Activated B cell treated with CpG ODN at 0.5 μM for 24 hours (primary cell): ENCODE measurements at regions not wholly inside any gene's neighbourhood (a gene's known extent, or its start where the extent isn't known, plus 50 kb on each side); places are given as distances from the start of the nearest gene placed in this dataset.

ENCODE experiments used
- ATAC-seq: fragments of 200-7000 bp; cut with Tn5 transposase; one replicate; pipeline ENCODE4 v1.10.0; 2021; ENCODE audit warnings: low read depth, mild to moderate bottlenecking, moderate library complexity
- CTCF ChIA-PET: fragments of 350-600 bp; sonication (Branson Sonifier 250); formaldehyde crosslinking; loops from one replicate; lab custom pipeline; 2021; ENCODE audit warnings: antibody characterized with exemption; lab: Charles Lee
- POLR2A ChIA-PET: fragments of 350-600 bp; sonication (Branson Sonifier 250); formaldehyde crosslinking; loops from one replicate; lab custom pipeline; 2021; ENCODE audit warnings: antibody characterized with exemption; lab: Charles Lee
- DNase-seq: peaks from one replicate; pipeline ENCODE4 v3.0.0; 2022
- H3K27ac Mint-ChIP-seq: one replicate; pipeline ENCODE4 v1.8.0; 2020; ENCODE audit warnings: mixed read lengths
- H3K27me3 Mint-ChIP-seq: one replicate; pipeline ENCODE4 v1.8.0; 2021; ENCODE audit warnings: mixed read lengths
- H3K36me3 Mint-ChIP-seq: one replicate; pipeline ENCODE4 v1.8.0; 2021; ENCODE audit warnings: low read depth, mixed read lengths
- H3K4me1 Mint-ChIP-seq: one replicate; pipeline ENCODE4 v1.8.0; 2021; ENCODE audit warnings: mixed read lengths
- H3K4me3 Mint-ChIP-seq: one replicate; pipeline ENCODE4 v1.8.0; 2020; ENCODE audit warnings: mild to moderate bottlenecking, mixed read lengths
- H3K9me3 Mint-ChIP-seq: one replicate; pipeline ENCODE4 v1.8.0; 2020; ENCODE audit warnings: mixed read lengths
- CTCF ChIP-seq: fragments of 200-600 bp; IDR thresholded peaks from one replicate; pipeline ENCODE4 v1.8.0; 2022; ENCODE audit warnings: antibody characterized with exemption, mild to moderate bottlenecking
- intact Hi-C: fragments of 100-400 bp; cut with micrococcal nuclease; formaldehyde crosslinking; loops from one replicate; pipeline ENCODE4 v1.15.1; 2024

GRCh38 chr9:29044959-29045358 is 1471.7 kb upstream of the C9orf72 start:
- Mint-ChIP-seq H3K4me1 (no peaks in the 10 kb centered on the region), H3K27ac (no peak overlapping the region), H3K4me3 (no peak overlapping the region), H3K36me3 (no peaks in the 10 kb centered on the region), H3K9me3 (peaks cover 2% of the 10 kb centered on the region), H3K27me3 (no peaks in the 10 kb centered on the region)
- DNase-seq, result no peak
- intact Hi-C loops, result no loop called here
- no peak for ATAC-seq
- POLR2A ChIA-PET, result no interaction called here
- CTCF ChIA-PET, result no interaction called here
- no peak for TF ChIP-seq CTCF

DNA sequence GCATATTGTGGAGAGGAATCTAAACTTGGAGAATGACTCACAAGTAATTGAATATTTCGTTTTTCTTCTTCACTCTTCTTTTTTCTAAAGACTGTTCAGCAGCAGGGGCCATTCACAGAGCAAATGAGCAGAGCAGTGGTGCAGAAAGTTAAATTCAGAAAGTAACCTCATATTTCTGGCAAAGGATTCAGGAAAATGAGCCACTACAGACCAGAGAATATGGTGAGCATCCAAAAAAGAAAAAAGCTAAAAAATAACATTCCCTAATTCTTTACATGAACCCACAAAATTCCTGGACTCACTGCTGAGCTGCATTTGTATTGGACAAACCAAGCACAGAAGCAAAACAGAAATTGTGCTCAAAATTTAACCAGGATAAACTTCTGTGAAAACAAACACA is 1486.8 kb upstream of the C9orf72 start:
- DNase-seq (no peak), ATAC-seq (no peak)
- Mint-ChIP-seq H3K9me3 (peaks cover 9% of the 10 kb centered on the region), H3K4me1 (no peaks in the 10 kb centered on the region), H3K27me3 (no peaks in the 10 kb centered on the region), H3K36me3 (no peaks in the 10 kb centered on the region), H3K27ac (no peak overlapping the region), H3K4me3 (no peak overlapping the region)
- ChIA-PET CTCF (no interaction called here), POLR2A (no interaction called here)
- no peak for TF ChIP-seq CTCF
- intact Hi-C loops, result no loop called here

- H3K4me3 Mint-ChIP-seq, result no peak overlapping the region
- no peaks in the 10 kb centered on the region for H3K27me3 Mint-ChIP-seq
- ChIA-PET CTCF (no interaction called here), POLR2A (no interaction called here)
- no peak for DNase-seq
- H3K4me1 Mint-ChIP-seq, result no peaks in the 10 kb centered on the region
- H3K9me3 Mint-ChIP-seq, result peaks cover 2% of the 10 kb centered on the region
- ATAC-seq, result no peak
- TF ChIP-seq CTCF, result no peak
- intact Hi-C loops, result no loop called here
- no peaks in the 10 kb centered on the region for H3K36me3 Mint-ChIP-seq
- no peak overlapping the region for H3K27ac Mint-ChIP-seq
Observed at GRCh38 chr9:29062446-29062845, 1489.2 kb upstream of the C9orf72 start.

DNA sequence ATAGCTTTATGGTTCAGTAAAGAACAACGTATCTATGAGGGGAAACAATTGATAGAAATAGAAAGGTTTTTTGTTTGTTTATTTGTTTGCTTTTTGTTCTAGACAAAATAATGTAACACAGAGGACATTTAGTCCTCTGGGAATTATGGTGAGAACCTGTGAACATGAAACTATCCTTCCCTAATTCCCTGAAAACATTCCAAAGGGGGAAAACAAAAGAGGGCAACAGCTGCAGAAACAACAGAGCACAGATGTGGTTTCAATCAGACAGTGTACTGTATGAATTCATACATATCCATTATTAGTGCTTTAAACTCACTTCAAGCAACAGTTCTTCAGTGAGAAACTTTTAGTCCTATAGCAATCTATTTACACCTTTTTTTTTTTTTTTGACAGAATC is 1489.8 kb upstream of the C9orf72 start:
- intact Hi-C loops, result no loop called here
- POLR2A ChIA-PET, result no interaction called here
- peaks cover 2% of the 10 kb centered on the region for H3K9me3 Mint-ChIP-seq
- H3K36me3 Mint-ChIP-seq, result no peaks in the 10 kb centered on the region
- H3K4me3 Mint-ChIP-seq, result no peak overlapping the region
- TF ChIP-seq CTCF, result no peak
- no peaks in the 10 kb centered on the region for H3K4me1 Mint-ChIP-seq
- CTCF ChIA-PET, result no interaction called here
- ATAC-seq (no peak), DNase-seq (no peak)
- H3K27ac Mint-ChIP-seq, result no peak overlapping the region
- H3K27me3 Mint-ChIP-seq, result no peaks in the 10 kb centered on the region

GRCh38 chr9:29066141-29066640 is 1492.9 kb upstream of the C9orf72 start:
- H3K4me1 Mint-ChIP-seq, result no peaks in the 10 kb centered on the region
- no peaks in the 10 kb centered on the region for H3K27me3 Mint-ChIP-seq
- POLR2A ChIA-PET, result no interaction called here
- intact Hi-C loops, result no loop called here
- no peak overlapping the region for H3K27ac Mint-ChIP-seq
- DNase-seq (no peak), ATAC-seq (no peak)
- no peak for TF ChIP-seq CTCF
- CTCF ChIA-PET, result no interaction called here
- H3K36me3 Mint-ChIP-seq, result no peaks in the 10 kb centered on the region
- no peak overlapping the region for H3K4me3 Mint-ChIP-seq
- H3K9me3 Mint-ChIP-seq, result no peaks in the 10 kb centered on the region
